ENCODE measurements at regions not wholly inside any gene's neighbourhood (a gene's known extent, or its start where the extent isn't known, plus 50 kb on each side); places are given as distances from the start of the nearest gene placed in this dataset.

DNA sequence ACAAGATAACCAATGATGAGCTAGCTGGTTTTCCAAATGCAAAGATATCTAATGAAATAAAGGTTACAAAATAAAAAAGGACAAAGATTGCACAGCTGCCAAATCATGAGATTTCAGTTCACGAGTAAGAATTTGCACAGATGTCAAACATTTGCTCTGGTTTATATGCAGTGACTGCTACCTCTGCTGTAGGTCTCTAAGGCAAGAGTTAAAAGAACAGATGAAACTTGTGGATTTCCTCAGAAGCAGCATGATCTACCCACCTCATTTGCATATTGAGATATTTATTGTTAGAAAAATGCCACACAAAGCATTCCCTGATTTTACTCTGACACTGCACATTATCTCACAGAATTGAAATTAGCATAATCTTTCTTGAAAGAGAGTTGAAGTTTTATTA is 763.2 kb upstream of the ZEB2 start:
- no peak for TF ChIP-seq EZH2 (IDR thresholded peaks at IDR 0.05; ENCODE audit: low read depth)
- no peak for TF ChIP-seq CTCF (conservative IDR thresholded peaks at IDR 0.05)
- H3K27ac ChIP-seq: no peak overlapping the region
- H3F3A ChIP-seq (ENCODE audit: insufficient read depth, low read depth): no peaks in the 10 kb centered on the region
- H3K9me2 ChIP-seq (ENCODE audit: insufficient read depth): 0 out of 2 replicates have a peak, but pooled peaks cover 3% of the 10 kb centered on the region
- H3K4me3 ChIP-seq: no peak overlapping the region
- BruUV-seq (replicated peaks): no TSS peak
- no peaks in the 10 kb centered on the region for H3K36me3 ChIP-seq (ENCODE audit: low read depth)
- H3K9me3 ChIP-seq (ENCODE audit: insufficient read depth, low read depth): no peaks in the 10 kb centered on the region
- no peak overlapping the region for H2AFZ ChIP-seq
- DNase-seq: no peak
- H3K4me2 ChIP-seq: no peak overlapping the region
- H4K20me1 ChIP-seq (ENCODE audit: insufficient read depth): no peaks in the 10 kb centered on the region
- intact Hi-C loops (cut with micrococcal nuclease; ENCODE audit: unreplicated experiment): no loop called here
- H3K27me3 ChIP-seq (ENCODE audit: insufficient read depth, low read depth): no peaks in the 10 kb centered on the region
- H3K4me1 ChIP-seq (replicated peaks; ENCODE audit: insufficient read depth): no peaks in the 10 kb centered on the region
- ChIA-PET POLR2A (ENCODE audit: unreplicated experiment) (no interaction called here), CTCF (no interaction called here)
- no peaks in the 10 kb centered on the region for H3K79me2 ChIP-seq (ENCODE audit: low read depth)

DNA sequence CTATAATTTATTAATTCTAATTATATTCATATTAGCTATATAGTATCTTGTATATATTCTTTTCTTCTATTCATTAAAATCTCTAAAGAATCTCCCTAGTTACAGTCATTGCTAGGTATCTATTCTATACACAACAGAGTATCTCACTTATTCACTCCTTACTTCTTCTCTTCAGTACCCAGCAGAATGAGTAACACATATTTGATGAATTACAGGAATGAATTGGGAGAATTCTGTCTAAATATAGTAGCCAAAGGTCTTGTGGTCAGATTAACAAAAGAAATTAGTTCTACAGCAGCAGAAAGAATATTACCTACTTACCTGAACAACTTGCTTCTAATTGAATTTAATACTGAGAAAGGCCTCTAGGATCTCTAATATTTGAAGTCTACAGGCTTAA is 758.0 kb upstream of the ZEB2 start:
- TF ChIP-seq EZH2 (IDR thresholded peaks at IDR 0.05; ENCODE audit: low read depth): no peak
- TF ChIP-seq CTCF (conservative IDR thresholded peaks at IDR 0.05): no peak
- Histone ChIP-seq H3K27me3 (ENCODE audit: insufficient read depth, low read depth) (no peaks in the 10 kb centered on the region), H3K9me2 (ENCODE audit: insufficient read depth) (0 out of 2 replicates have a peak, but pooled peaks cover 3% of the 10 kb centered on the region), H3K36me3 (ENCODE audit: low read depth) (no peaks in the 10 kb centered on the region), H4K20me1 (ENCODE audit: insufficient read depth) (no peaks in the 10 kb centered on the region), H3K4me1 (replicated peaks; ENCODE audit: insufficient read depth) (no peaks in the 10 kb centered on the region), H2AFZ (no peak overlapping the region), H3K4me3 (no peak overlapping the region), H3K79me2 (ENCODE audit: low read depth) (no peaks in the 10 kb centered on the region), H3K9me3 (ENCODE audit: insufficient read depth, low read depth) (no peaks in the 10 kb centered on the region), H3K27ac (no peak overlapping the region), H3K4me2 (no peak overlapping the region), H3F3A (ENCODE audit: insufficient read depth, low read depth) (no peaks in the 10 kb centered on the region)
- CTCF ChIA-PET: no interaction called here
- POLR2A ChIA-PET (ENCODE audit: unreplicated experiment): no interaction called here
- BruUV-seq (replicated peaks): no TSS peak
- intact Hi-C loops (cut with micrococcal nuclease; ENCODE audit: unreplicated experiment): no loop called here
- no peak for DNase-seq

GRCh38 chr2:145273840-145274239 is 753.9 kb upstream of the ZEB2 start:
- DNase-seq: no peak
- Histone ChIP-seq H2AFZ (no peak overlapping the region), H3K36me3 (ENCODE audit: low read depth) (no peaks in the 10 kb centered on the region), H3K27ac (no peak overlapping the region), H4K20me1 (ENCODE audit: insufficient read depth) (no peaks in the 10 kb centered on the region), H3K9me3 (ENCODE audit: insufficient read depth, low read depth) (no peaks in the 10 kb centered on the region), H3K4me1 (replicated peaks; ENCODE audit: insufficient read depth) (no peaks in the 10 kb centered on the region), H3F3A (ENCODE audit: insufficient read depth, low read depth) (no peaks in the 10 kb centered on the region), H3K9me2 (ENCODE audit: insufficient read depth) (no peaks in the 10 kb centered on the region), H3K79me2 (ENCODE audit: low read depth) (no peaks in the 10 kb centered on the region), H3K27me3 (ENCODE audit: insufficient read depth, low read depth) (no peaks in the 10 kb centered on the region), H3K4me3 (no peak overlapping the region), H3K4me2 (no peak overlapping the region)
- TF ChIP-seq CTCF (conservative IDR thresholded peaks at IDR 0.05) (no peak), EZH2 (IDR thresholded peaks at IDR 0.05; ENCODE audit: low read depth) (no peak)
- intact Hi-C loops (cut with micrococcal nuclease; ENCODE audit: unreplicated experiment): no loop called here
- POLR2A ChIA-PET (ENCODE audit: unreplicated experiment): no interaction called here
- CTCF ChIA-PET: no interaction called here
- BruUV-seq (replicated peaks): no TSS peak
